Smooth muscle cell (in vitro differentiated cells): ENCODE measurements at regions not wholly inside any gene's neighbourhood (a gene's known extent, or its start where the extent isn't known, plus 50 kb on each side); places are given as distances from the start of the nearest gene placed in this dataset.

Source experiments
- DNase-seq: peaks from one replicate; lab custom pipeline; 2025; ENCODE audit not compliant: unreplicated experiment; lab: John Stamatoyannopoulos, UW
- H2AFZ ChIP-seq: fragments of 200-600 bp; sonication (generic); 2 replicates; pipeline ENCODE4 v1.6.0; 2016; ENCODE audit warnings: antibody characterized with exemption, low read depth, mild to moderate bottlenecking
- H3F3A ChIP-seq: fragments of 200-600 bp; sonication (generic); 2 replicates; pipeline ENCODE4 v1.6.0; 2017; ENCODE audit warnings: antibody characterized with exemption, low read depth
- H3K27ac ChIP-seq: fragments of 200-600 bp; sonication (generic); 2 replicates; pipeline ENCODE4 v1.5.1; 2016; ENCODE audit warnings: low read depth, mild to moderate bottlenecking
- H3K27me3 ChIP-seq: fragments of 200-600 bp; sonication (generic); 2 replicates; pipeline ENCODE4 v1.6.1; 2016; ENCODE audit warnings: low read depth, mild to moderate bottlenecking
- H3K36me3 ChIP-seq: fragments of 200-600 bp; sonication (generic); 2 replicates; pipeline ENCODE4 v1.5.1; 2016; ENCODE audit warnings: low read depth
- H3K4me1 ChIP-seq: fragments of 200-600 bp; sonication (generic); 2 replicates; pipeline ENCODE4 v1.5.1; 2016; ENCODE audit warnings: low read depth
- H3K4me2 ChIP-seq: fragments of 200-600 bp; sonication (generic); 2 replicates; pipeline ENCODE4 v1.6.0; 2016; ENCODE audit warnings: mild to moderate bottlenecking
- H3K4me3 ChIP-seq: fragments of 200-600 bp; sonication (generic); 2 replicates; pipeline ENCODE4 v1.5.1; 2016; ENCODE audit warnings: mild to moderate bottlenecking
- H3K79me2 ChIP-seq: fragments of 200-600 bp; sonication (generic); 2 replicates; pipeline ENCODE4 v1.6.0; 2016; ENCODE audit warnings: low read depth, mild to moderate bottlenecking
- H3K9ac ChIP-seq: fragments of 200-600 bp; sonication (generic); 2 replicates; pipeline ENCODE4 v1.6.0; 2016; ENCODE audit warnings: low read depth
- H3K9me3 ChIP-seq: fragments of 200-600 bp; sonication (generic); replicated peaks from 2 replicates; pipeline ENCODE4 v1.5.1; 2016; ENCODE audit warnings: low read depth
- H4K20me1 ChIP-seq: fragments of 200-600 bp; sonication (generic); 2 replicates; pipeline ENCODE4 v1.6.0; 2016; ENCODE audit warnings: low read depth
- CTCF ChIP-seq: fragments of 200-600 bp; sonication (generic); IDR thresholded peaks from 2 replicates; pipeline ENCODE4 v1.5.1; 2017; ENCODE audit warnings: borderline replicate concordance, mild to moderate bottlenecking, antibody characterized with exemption; ENCODE audit not compliant: insufficient read depth, poor library complexity, severe bottlenecking
- whole genome bisulfite sequencing: methylation state at CpG from one replicate; pipeline ENCODE4 v1.1.7; 2016; ENCODE audit warnings: low lambda C conversion rate; 5-methylcytosine and 5-hydroxymethylcytosine counted together

GRCh38 chr4:18252052-18252451, 230.5 kb upstream of the LCORL start:
- Histone ChIP-seq H3K4me2 (no peak overlapping the region), H3K9ac (no peak overlapping the region), H3K27ac (no peak overlapping the region), H3K4me3 (no peak overlapping the region), H3K36me3 (no peaks in the 10 kb centered on the region), H4K20me1 (no peaks in the 10 kb centered on the region), H3K4me1 (no peaks in the 10 kb centered on the region), H3K27me3 (no peaks in the 10 kb centered on the region), H3F3A (no peaks in the 10 kb centered on the region), H3K9me3 (no peaks in the 10 kb centered on the region), H2AFZ (no peak overlapping the region), H3K79me2 (no peaks in the 10 kb centered on the region)
- DNase-seq: no peak
- TF ChIP-seq CTCF: no peak
- 69% methylated on average over 1 of the region's 1 CpG for WGBS

GRCh38 chr4:18250564-18250963, 229.0 kb upstream of the LCORL start:
- Histone ChIP-seq H3K79me2 (no peaks in the 10 kb centered on the region), H3K4me1 (no peaks in the 10 kb centered on the region), H3K36me3 (no peaks in the 10 kb centered on the region), H3K9ac (no peak overlapping the region), H3K4me2 (no peak overlapping the region), H3K27ac (no peak overlapping the region), H3K27me3 (no peaks in the 10 kb centered on the region), H2AFZ (no peak overlapping the region), H4K20me1 (no peaks in the 10 kb centered on the region), H3K9me3 (no peaks in the 10 kb centered on the region), H3K4me3 (no peak overlapping the region), H3F3A (no peaks in the 10 kb centered on the region)
- no peak for TF ChIP-seq CTCF
- DNase-seq: no peak

- Histone ChIP-seq H3K4me2 (no peak overlapping the region), H4K20me1 (no peaks in the 10 kb centered on the region), H2AFZ (no peak overlapping the region), H3K36me3 (no peaks in the 10 kb centered on the region), H3K79me2 (no peaks in the 10 kb centered on the region), H3K9ac (no peak overlapping the region), H3K27me3 (no peaks in the 10 kb centered on the region), H3K4me3 (no peak overlapping the region), H3K4me1 (no peaks in the 10 kb centered on the region), H3K27ac (no peak overlapping the region), H3K9me3 (no peaks in the 10 kb centered on the region), H3F3A (no peaks in the 10 kb centered on the region)
- DNase-seq: no peak
- WGBS: 83% methylated on average over 2 of the region's 2 CpGs
- no peak for TF ChIP-seq CTCF
Measured at GRCh38 chr4:18248611-18249010, 227.1 kb upstream of the LCORL start.

- TF ChIP-seq CTCF: no peak
- Histone ChIP-seq H3K79me2 (no peaks in the 10 kb centered on the region), H3F3A (no peaks in the 10 kb centered on the region), H3K4me2 (no peak overlapping the region), H3K4me3 (no peak overlapping the region), H3K27ac (no peak overlapping the region), H3K36me3 (no peaks in the 10 kb centered on the region), H3K9me3 (no peaks in the 10 kb centered on the region), H4K20me1 (no peaks in the 10 kb centered on the region), H3K27me3 (no peaks in the 10 kb centered on the region), H3K4me1 (no peaks in the 10 kb centered on the region), H2AFZ (no peak overlapping the region), H3K9ac (no peak overlapping the region)
- DNase-seq: no peak
- 77% methylated on average over 4 of the region's 4 CpGs for WGBS
Measured at GRCh38 chr4:18247189-18247588, 225.6 kb upstream of the LCORL start.
